Astrocyte (in vitro differentiated cells and primary cell): ENCODE measurements at regions not wholly inside any gene's neighbourhood (a gene's known extent, or its start where the extent isn't known, plus 50 kb on each side); places are given as distances from the start of the nearest gene placed in this dataset.

Experiments
- DNase-seq: peaks from one replicate; pipeline ENCODE4 v3.0.0-alpha.2; 2010; ENCODE audit warnings: low read depth
- FAIRE-seq: peaks from 2 replicates; lab custom pipeline; 2011; peaks lifted over from hg19 to GRCh38; lab: Jason Lieb, UNC
- H2AFZ ChIP-seq: 2 replicates; pipeline ENCODE4 v1.6.0; 2012; ENCODE audit warnings: low read depth, low read length, inconsistent platforms
- H3K27ac ChIP-seq: 2 replicates; pipeline ENCODE4 v1.5.1; 2011; ENCODE audit warnings: low read depth, low read length, inconsistent platforms
- H3K27me3 ChIP-seq: 2 replicates; pipeline ENCODE4 v1.6.0; 2011; ENCODE audit warnings: low read length, inconsistent platforms; ENCODE audit not compliant: insufficient read depth
- H3K36me3 ChIP-seq: 2 replicates; pipeline ENCODE4 v1.5.1; 2011; ENCODE audit warnings: low read length, inconsistent platforms; ENCODE audit not compliant: insufficient read depth
- H3K4me1 ChIP-seq: 2 replicates; pipeline ENCODE4 v1.5.1; 2011; ENCODE audit warnings: low read length, inconsistent platforms; ENCODE audit not compliant: insufficient read depth
- H3K4me2 ChIP-seq: 2 replicates; pipeline ENCODE4 v1.6.0; 2012; ENCODE audit warnings: low read length, inconsistent platforms
- H3K4me3 ChIP-seq: 2 replicates; pipeline ENCODE4 v1.5.1; 2011; ENCODE audit warnings: low read depth, mild to moderate bottlenecking, low read length, inconsistent platforms; ENCODE audit not compliant: insufficient read depth
- H3K79me2 ChIP-seq: 2 replicates; pipeline ENCODE4 v1.6.0; 2012; ENCODE audit warnings: mild to moderate bottlenecking, low read length, inconsistent platforms; ENCODE audit not compliant: insufficient read depth
- H3K9ac ChIP-seq: 2 replicates; pipeline ENCODE4 v1.6.0; 2012; ENCODE audit warnings: mild to moderate bottlenecking, low read length, inconsistent platforms
- H3K9me3 ChIP-seq: 2 replicates; pipeline ENCODE4 v1.5.1; 2012; ENCODE audit warnings: low read depth, mild to moderate bottlenecking, low read length, inconsistent platforms; ENCODE audit not compliant: insufficient read depth
- H4K20me1 ChIP-seq: 2 replicates; pipeline ENCODE4 v1.6.0; 2012; ENCODE audit warnings: low read length, inconsistent platforms; ENCODE audit not compliant: insufficient read depth
- H3K27ac Mint-ChIP-seq: one replicate; pipeline ENCODE4 v1.8.0; 2021; ENCODE audit warnings: mild to moderate bottlenecking, mixed read lengths; ENCODE audit not compliant: unreplicated experiment
- H3K27me3 Mint-ChIP-seq: one replicate; pipeline ENCODE4 v1.8.0; 2021; ENCODE audit warnings: low read depth, mixed read lengths; ENCODE audit not compliant: unreplicated experiment
- H3K36me3 Mint-ChIP-seq: one replicate; pipeline ENCODE4 v1.8.0; 2021; ENCODE audit warnings: low read depth, mixed read lengths; ENCODE audit not compliant: unreplicated experiment
- H3K4me1 Mint-ChIP-seq: one replicate; pipeline ENCODE4 v1.8.0; 2021; ENCODE audit warnings: low read depth, mixed read lengths; ENCODE audit not compliant: unreplicated experiment
- H3K4me3 Mint-ChIP-seq: one replicate; pipeline ENCODE4 v1.8.0; 2021; ENCODE audit warnings: mild to moderate bottlenecking, moderate library complexity, mixed read lengths; ENCODE audit not compliant: unreplicated experiment
- H3K9me3 Mint-ChIP-seq: one replicate; pipeline ENCODE4 v1.8.0; 2021; ENCODE audit warnings: mild to moderate bottlenecking, mixed read lengths; ENCODE audit not compliant: unreplicated experiment
- CTCF ChIP-seq: IDR thresholded peaks from 2 replicates; pipeline ENCODE4 v1.5.1; 2011; ENCODE audit warnings: low read depth, mild to moderate bottlenecking, inconsistent platforms, low read length, moderate library complexity; ENCODE audit not compliant: insufficient read depth
- EZH2 ChIP-seq: IDR thresholded peaks from 2 replicates; pipeline ENCODE4 v1.6.1; 2012; ENCODE audit warnings: mild to moderate bottlenecking, low read length, inconsistent platforms; ENCODE audit not compliant: insufficient read depth

DNA sequence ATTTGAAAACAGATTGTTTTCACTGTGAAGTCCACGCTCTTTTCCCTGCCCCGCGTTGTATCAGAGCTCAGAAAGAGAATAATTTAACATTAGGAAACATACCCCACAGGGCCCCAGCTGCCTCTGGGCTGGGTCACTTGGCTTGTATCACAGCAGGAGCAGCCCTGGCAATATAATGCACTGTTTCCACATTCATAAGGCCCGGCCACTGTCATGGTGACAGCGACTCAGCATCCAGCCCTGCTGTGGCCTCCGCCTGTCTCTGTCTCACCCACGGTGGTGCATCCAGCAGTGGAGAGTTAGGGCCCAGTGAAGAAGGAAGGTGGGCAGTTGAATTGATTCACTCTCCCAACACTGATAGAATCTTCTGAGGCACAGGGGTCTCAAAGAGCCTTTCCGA lies 188.9 kb downstream of the NSG2 start:
- Histone ChIP-seq H3K79me2 (no peaks in the 10 kb centered on the region), H3K9me3 (no peaks in the 10 kb centered on the region), H3K9ac (no peak overlapping the region), H3K27me3 (no peaks in the 10 kb centered on the region), H3K4me3 (no peak overlapping the region), H2AFZ (no peak overlapping the region), H4K20me1 (no peaks in the 10 kb centered on the region), H3K36me3 (no peaks in the 10 kb centered on the region), H3K27ac (peak overlapping the region; percentile 48), H3K4me2 (peak overlapping the region; percentile 54), H3K4me1 (peaks cover 35% of the 10 kb centered on the region)
- FAIRE-seq (no peak), DNase-seq (no peak)
- peaks cover 3% of the 10 kb centered on the region for H3K9me3 Mint-ChIP-seq
- no peak for TF ChIP-seq EZH2
- TF ChIP-seq CTCF = no peak
- peaks cover 36% of the 10 kb centered on the region for H3K4me1 Mint-ChIP-seq
- H3K4me3 Mint-ChIP-seq = no peak overlapping the region
- H3K27me3 Mint-ChIP-seq = no peaks in the 10 kb centered on the region
- H3K27ac Mint-ChIP-seq = peak overlapping the region; percentile 63
- no peaks in the 10 kb centered on the region for H3K36me3 Mint-ChIP-seq

- DNase-seq = peak; percentile 98
- Histone ChIP-seq H3K27me3 (no peaks in the 10 kb centered on the region), H4K20me1 (no peaks in the 10 kb centered on the region), H3K36me3 (no peaks in the 10 kb centered on the region), H3K9me3 (no peaks in the 10 kb centered on the region), H3K79me2 (no peaks in the 10 kb centered on the region), H2AFZ (peak overlapping the region; percentile 32), H3K27ac (peak overlapping the region; percentile 48), H3K4me3 (no peak overlapping the region), H3K4me2 (peak overlapping the region; percentile 54), H3K4me1 (peaks cover 31% of the 10 kb centered on the region), H3K9ac (peak overlapping the region; percentile 47)
- Mint-ChIP-seq H3K4me3 (no peak overlapping the region), H3K27ac (peak overlapping the region; percentile 3), H3K9me3 (peaks cover 7% of the 10 kb centered on the region), H3K27me3 (peaks cover 6% of the 10 kb centered on the region), H3K4me1 (peaks cover 26% of the 10 kb centered on the region), H3K36me3 (no peaks in the 10 kb centered on the region)
- no peak for TF ChIP-seq CTCF
- TF ChIP-seq EZH2 = no peak
- peak; percentile 26 for FAIRE-seq
These were observed 189.9 kb downstream of the NSG2 start for GRCh38 chr5:174235221-174236011.

GRCh38 chr5:174236070-174236469 lies 190.6 kb downstream of the NSG2 start:
- H3K36me3 Mint-ChIP-seq = no peaks in the 10 kb centered on the region
- H3K27ac ChIP-seq = peak overlapping the region; percentile 47
- H3K4me1 ChIP-seq = peaks cover 30% of the 10 kb centered on the region
- H3K9me3 ChIP-seq = no peaks in the 10 kb centered on the region
- H3K27ac Mint-ChIP-seq = no peak overlapping the region
- no peaks in the 10 kb centered on the region for H3K27me3 ChIP-seq
- H3K79me2 ChIP-seq = no peaks in the 10 kb centered on the region
- H3K4me3 ChIP-seq = no peak overlapping the region
- H3K9ac ChIP-seq = no peak overlapping the region
- no peak for DNase-seq
- H3K4me3 Mint-ChIP-seq = no peak overlapping the region
- H3K9me3 Mint-ChIP-seq = peaks cover 7% of the 10 kb centered on the region
- no peak for TF ChIP-seq EZH2
- peaks cover 6% of the 10 kb centered on the region for H3K27me3 Mint-ChIP-seq
- peaks cover 25% of the 10 kb centered on the region for H3K4me1 Mint-ChIP-seq
- no peaks in the 10 kb centered on the region for H4K20me1 ChIP-seq
- H3K36me3 ChIP-seq = no peaks in the 10 kb centered on the region
- H2AFZ ChIP-seq = no peak overlapping the region
- H3K4me2 ChIP-seq = peak overlapping the region; percentile 54
- no peak for FAIRE-seq
